AG09319 (cell line): ENCODE measurements at regions not wholly inside any gene's neighbourhood (a gene's known extent, or its start where the extent isn't known, plus 50 kb on each side); places are given as distances from the start of the nearest gene placed in this dataset.

Experiments used
- DNase-seq: peaks from one replicate; pipeline ENCODE4 v3.0.0-alpha.2; 2010; ENCODE audit warnings: low read depth; ENCODE audit errors: extremely low read depth
- TF ChIP-seq, protein P1 (sequence below): IDR thresholded peaks from 2 replicates; pipeline ENCODE4 v1.5.1; 2011; ENCODE audit warnings: low read depth, mild to moderate bottlenecking, inconsistent platforms, low read length, moderate library complexity

DNA sequence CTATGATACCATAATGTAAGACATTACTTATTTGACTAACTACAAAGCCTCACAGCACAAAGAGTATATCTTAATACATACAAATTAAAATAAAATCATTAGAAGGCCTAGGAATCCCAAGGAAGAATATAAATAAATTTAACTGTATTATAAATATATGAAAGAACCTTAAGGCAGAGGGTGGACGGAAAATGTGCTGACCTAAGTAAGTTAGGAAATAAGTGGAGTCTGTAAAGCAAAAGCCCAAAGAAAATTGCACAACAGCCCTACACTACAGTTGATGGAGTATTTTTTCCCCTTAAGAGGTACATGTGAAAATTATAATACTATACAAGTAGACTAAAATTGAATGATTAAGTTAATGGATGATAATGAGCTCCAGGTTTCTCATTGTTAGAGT lies 710.1 kb downstream of the NR4A2 start:
- TF ChIP-seq, protein P1, sequence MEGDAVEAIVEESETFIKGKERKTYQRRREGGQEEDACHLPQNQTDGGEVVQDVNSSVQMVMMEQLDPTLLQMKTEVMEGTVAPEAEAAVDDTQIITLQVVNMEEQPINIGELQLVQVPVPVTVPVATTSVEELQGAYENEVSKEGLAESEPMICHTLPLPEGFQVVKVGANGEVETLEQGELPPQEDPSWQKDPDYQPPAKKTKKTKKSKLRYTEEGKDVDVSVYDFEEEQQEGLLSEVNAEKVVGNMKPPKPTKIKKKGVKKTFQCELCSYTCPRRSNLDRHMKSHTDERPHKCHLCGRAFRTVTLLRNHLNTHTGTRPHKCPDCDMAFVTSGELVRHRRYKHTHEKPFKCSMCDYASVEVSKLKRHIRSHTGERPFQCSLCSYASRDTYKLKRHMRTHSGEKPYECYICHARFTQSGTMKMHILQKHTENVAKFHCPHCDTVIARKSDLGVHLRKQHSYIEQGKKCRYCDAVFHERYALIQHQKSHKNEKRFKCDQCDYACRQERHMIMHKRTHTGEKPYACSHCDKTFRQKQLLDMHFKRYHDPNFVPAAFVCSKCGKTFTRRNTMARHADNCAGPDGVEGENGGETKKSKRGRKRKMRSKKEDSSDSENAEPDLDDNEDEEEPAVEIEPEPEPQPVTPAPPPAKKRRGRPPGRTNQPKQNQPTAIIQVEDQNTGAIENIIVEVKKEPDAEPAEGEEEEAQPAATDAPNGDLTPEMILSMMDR = no peak
- DNase-seq = no peak

DNA sequence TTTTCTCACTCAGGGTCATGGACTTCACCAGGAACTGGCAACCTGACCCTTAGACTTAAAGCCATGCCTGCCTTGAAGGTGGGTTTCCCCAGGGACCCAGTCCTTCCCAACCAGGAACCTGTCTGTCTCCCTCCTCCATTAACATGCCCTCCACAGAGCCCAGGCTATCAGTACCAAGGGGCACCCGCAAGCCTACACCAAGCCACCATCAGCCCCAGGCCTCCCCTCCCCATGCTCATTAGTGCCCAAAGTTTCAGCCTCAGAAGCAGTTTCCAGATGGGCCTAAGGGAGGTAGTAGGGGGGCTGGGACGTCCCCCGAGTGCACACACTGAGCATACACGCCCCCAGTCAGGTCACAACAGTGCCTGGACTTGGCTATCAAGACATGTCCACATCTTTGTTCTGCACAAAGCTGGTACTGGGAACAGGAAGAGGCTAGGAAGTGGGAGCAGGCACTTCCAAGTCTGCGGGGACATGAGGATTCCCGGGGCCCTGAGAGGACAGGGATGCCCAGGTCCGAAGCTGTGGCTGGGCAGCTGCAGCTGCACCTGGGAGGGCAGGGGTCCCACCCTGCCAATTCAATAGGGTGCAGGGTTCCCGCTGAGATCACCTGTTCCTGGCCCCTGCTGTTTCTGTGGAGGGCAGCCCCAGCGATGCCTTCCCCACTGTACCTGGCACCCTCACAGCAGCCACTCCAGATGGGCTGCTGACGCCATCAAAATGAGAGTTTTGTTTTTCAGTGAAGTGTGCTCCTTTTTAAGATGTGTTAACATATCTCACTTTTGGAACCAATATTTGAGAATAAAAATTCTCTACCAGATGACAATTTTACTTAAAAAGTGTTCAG lies 731.4 kb downstream of the NR4A2 start:
- no peak for DNase-seq
- TF ChIP-seq, protein P1 = no peak

- TF ChIP-seq, protein P1 = no peak
- DNase-seq = no peak
Observed at GRCh38 chr2:155600296-155600695, 732.2 kb downstream of the NR4A2 start.

DNA sequence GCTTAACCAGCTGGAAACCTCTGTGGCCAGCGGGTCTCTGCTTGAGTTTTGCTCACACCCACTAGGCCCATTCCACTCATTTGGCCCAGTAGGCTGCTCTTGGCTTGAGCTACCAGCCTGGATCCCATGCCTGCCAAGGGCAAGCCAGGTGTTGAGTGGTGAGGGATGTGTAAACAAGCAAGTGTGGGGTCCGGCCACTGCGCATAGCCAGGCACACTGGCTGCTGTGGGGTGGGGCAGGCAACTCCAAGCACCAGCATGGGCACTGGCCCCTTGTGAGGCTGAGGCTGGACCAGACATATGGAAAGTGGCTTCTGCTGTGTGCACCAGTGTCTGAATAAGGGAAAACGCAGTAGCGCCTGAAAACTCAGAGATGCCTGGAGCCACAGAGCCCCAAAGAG lies 732.7 kb downstream of the NR4A2 start:
- DNase-seq = no peak
- TF ChIP-seq, protein P1 = no peak

- no peak for DNase-seq
- TF ChIP-seq, protein P1 = no peak
Observed at GRCh38 chr2:155583674-155584195, 748.8 kb downstream of the NR4A2 start.

DNA sequence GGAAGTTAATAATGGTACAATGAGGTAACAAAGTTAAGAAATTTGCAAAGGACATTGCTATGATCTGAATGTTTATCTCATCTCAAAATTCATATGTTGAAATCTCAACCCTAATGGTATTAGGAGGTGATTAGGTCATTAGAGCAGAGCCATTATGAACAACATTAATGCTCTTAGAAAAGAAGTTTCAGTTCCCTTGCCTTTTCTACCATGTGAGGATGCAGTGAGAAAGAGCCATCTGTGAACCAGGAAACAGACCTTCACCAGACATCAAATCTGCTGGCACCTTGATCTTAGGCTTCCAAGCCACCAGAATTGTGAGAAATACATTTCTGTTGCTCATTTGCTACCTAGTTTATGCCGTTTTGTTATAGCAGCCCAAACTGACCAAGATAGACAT lies 757.6 kb downstream of the NR4A2 start:
- TF ChIP-seq, protein P1 = no peak
- no peak for DNase-seq

DNA sequence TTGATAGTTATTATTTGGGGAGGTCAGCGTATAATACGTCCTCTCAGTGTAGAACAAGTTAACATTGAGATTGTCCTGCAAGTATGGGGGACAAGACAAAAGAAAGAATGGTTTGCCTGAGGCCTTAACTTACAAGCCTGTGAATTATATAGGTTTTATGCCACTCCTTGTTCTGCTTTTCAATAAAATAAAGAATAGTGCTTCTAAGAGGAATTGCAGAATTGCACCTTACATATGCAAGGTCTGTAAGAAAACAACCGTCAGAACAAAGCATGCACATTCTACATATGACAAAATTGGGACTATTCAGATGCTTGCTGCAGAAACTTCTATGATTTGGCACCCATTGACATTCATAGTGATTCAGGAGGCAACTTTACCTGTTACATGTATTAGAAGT lies 785.0 kb downstream of the NR4A2 start:
- TF ChIP-seq, protein P1 = no peak
- DNase-seq = no peak
